Stimulated activated CD8-positive, alpha-beta memory T cell treated with anti-CD3 and anti-CD28 coated beads, Interleukin-4, amount 100 ng/mL, for 4 hours (primary cell): ENCODE measurements at regions not wholly inside any gene's neighbourhood (a gene's known extent, or its start where the extent isn't known, plus 50 kb on each side); places are given as distances from the start of the nearest gene placed in this dataset.

Source experiments
- DNase-seq, 2 donors: peaks; one replicate each; pipeline ENCODE4 v3.0.0-alpha.2; 2020; ENCODE audit warnings: low read depth in 2 of 2, low spot score in 1 of 2

DNA sequence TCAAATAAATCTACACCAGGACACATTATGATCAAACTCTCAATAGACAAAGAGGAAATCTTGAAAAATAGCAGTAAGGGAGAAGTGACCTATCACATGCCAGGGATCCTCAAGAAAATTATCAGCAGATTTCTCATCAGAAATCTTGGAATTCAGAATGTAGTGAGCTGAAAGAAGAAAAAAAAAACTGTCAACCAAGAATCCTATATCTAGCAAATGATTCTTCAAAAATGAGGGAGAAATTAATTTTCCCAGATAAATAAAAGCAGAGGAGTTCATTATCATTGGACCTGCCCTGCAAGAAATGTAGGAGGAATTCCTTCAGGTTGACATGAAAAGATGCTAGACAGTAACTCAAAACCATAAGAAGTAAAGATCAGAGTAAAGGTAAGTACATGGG is 363.6 kb downstream of the TFAP2A start:
- DNase-seq = no peak

DNA sequence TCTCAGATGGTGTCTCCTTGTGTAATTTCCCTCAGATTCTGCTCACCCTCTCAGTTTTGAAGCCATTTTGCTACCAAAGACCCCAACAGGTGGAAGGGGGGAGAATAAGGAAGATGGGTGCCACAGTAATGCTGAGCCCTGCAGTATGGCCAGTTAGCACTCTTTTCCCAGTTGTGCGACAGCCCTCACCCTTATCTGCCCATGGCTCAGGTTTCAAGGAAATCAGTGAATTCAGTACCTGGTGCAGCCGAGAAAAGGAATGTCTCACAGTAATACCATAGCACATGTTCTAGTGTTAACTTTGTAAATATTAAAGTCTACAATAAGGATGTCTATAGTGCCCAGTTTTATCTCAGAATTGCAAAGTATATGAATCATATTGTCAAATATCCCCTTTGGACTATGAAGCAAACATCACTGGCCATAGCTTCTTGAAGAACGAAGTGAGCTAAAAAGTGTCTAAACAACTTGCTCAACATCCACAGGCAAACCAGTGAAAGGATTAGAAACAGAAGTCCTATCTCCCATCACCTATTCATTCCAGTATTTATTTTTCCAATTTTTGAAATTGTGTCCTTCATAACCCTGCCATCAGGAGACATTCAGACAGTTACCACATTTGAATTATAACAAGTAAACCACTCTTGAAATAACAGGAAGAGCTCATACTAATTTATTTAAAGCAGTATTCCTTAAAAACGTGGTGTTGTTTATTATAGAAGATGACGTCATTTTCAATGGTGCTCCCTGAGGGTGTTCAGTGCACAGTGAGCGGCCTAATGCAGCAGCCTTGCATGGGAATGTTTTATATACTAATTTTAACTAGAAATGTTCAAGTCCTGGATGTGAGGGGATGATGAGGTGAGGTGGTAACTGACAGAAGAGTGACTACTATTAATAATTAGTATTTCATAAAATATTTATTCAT is 366.2 kb downstream of the TFAP2A start:
- DNase-seq = no peak

DNA sequence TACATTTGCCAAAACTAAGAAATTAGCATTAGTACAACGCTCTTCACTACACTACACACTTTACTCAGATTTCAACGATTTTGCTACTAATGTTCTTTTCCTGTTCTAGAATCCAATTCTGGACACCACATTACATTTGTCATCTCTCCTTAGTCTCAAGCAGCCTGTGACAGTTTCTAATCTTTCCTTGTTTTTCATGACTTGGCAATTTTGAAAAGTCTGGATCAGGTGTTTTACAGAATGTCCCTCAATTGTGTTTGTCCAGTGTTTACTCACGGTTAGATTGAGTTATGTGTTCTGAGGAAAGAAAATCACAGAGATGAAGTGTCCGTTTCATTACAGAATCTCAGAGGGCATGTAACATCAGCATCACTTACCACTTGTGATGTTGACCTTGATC is 372.6 kb downstream of the TFAP2A start:
- no peak for DNase-seq

DNA sequence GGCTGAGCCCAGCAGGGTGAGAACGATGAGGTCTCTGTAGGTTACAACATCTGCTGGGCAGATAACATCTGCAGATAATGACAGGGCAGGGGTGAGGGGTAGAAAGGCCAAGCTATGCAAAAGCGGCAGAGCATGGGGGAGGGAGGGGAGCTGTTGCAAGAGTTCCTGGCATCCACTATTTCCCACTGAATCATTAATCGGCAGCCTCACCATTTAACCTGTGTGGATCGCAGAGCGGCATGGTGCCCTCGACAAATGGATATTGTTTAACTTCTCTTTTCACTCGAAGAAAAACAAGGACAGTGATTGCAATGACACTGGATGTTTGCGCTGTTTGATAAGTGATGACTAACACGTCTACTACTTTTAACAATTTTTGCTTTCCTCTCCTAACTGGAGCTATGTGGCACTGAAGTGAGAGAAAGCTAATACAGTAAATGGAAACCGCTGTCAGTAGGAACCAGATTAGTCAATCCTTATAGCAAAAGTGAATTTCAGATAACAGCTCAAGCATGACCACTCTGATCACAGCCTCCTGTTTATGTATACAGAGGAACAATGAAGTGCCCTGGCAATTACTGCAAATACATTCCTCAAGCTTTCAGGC is 381.5 kb downstream of the TFAP2A start:
- DNase-seq = no peak

DNA sequence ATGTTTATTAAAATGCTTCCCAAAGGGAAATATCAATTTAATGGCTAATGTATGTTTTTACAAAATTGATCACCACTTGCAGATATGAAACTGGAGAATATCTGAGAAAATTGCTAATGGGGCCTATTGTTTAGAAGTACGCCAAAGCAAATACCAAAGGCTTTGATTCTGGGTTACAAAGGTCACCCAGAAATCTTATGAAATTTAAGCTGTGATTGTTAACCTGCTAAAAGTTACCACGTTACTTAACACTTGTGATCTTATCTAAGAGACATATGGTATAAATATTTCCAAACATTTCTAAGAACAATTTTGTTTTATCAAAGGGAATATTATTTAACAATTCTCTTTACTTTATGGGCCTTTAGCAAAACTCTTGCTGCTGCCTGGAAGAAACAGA is 383.3 kb downstream of the TFAP2A start:
- DNase-seq = no peak

DNA sequence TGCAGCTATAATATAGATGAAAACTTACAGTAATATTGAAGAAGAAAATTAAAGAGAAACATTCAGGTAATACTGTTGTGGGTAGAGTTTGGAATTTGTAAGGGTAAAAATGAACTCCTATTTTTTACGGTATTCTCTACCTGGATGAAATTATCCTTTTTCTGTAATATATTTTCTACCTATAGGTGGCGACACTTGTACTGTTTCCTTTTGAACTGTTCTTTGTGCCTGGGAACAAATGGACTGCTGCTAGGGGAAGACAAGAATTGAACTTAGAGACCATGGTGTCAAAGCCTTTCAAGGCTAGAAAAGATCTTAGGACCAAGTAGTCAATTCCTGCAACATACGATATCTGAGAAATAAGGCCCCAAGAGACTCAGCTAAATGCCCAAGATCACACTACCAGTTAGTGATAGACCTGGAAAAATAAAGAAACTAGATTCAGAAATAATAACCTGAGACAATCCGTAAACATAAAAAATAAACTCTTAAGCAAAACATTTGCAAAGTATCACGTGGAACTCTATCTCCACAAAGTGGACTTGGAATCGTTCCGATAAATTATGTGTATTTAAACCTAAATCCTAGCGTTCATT is 383.8 kb downstream of the TFAP2A start:
- no peak for DNase-seq

DNA sequence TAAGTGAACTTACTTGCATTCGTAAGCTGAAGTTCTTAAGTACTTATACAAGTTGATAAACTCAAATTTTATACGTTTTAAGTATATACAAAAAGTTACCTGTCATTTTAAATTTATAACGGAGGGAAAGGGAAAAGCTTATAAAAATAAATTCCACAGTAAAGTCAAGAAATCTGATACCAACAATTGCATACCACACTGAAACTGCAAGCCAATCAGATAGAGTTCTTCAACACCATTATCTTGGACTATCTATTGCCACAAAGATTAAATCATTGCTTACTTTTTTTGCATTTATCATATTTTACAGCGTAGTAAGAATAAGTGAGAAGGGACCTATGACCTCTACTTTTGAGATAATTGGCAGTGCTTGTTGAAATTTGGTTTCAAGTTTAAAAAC is 386.7 kb downstream of the TFAP2A start:
- DNase-seq = no peak

DNA sequence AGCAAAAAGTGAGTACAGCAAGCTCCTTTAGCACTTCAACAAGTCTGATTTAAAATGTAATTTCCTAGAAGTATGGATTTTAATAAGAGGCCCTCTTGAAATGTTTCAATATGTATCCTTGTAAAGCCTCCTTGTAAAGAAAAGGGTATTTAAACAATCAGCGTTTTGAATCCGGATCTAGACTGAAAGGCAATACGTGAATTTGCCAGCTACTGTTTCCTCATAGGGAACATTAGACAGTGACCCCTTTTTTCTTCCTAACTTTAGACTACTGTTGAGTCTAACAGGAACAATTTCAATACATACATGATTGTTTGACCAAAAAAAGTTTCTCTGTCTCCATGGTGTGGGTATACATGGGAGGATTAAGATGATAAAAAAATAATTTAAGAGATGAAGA is 395.0 kb downstream of the TFAP2A start:
- DNase-seq = no peak

DNA sequence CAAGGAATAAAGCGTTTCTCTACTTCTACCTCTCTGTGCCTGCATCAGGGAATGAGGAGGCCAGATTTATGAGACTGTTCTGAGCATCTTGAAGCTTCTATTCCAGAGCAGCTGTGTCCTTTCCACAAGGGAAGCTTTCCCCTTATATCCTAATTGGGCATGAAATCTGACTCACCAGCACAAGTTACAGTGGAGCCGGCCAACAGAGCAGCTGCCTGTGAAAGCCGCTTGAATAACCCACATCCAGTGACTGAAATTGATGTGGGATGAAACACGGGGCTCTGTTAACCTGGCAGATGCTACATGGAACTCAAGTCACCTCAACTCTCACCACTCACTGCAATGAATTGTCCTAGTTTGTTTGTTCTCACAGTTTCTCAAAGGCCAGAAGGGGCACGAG is 400.3 kb downstream of the TFAP2A start:
- no peak for DNase-seq

DNA sequence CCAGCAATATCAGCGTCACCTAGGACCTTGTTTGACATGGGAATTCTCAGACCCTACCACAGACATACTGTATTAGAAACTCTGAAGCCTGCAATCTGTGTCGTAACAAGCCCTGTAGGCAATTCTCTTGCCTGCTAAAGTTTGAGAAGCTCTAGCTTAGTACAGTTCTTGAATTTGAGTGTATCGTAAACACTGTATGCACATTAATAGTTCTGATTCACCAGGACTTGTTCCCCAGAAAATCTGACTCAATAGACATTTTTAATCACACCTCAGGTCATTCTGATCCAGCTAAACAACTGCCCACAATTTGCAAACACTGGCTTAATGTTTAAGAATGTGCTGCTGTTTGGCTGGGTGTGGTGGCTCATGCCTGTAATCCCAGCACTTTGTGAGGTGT is 414.3 kb downstream of the TFAP2A start:
- no peak for DNase-seq

DNA sequence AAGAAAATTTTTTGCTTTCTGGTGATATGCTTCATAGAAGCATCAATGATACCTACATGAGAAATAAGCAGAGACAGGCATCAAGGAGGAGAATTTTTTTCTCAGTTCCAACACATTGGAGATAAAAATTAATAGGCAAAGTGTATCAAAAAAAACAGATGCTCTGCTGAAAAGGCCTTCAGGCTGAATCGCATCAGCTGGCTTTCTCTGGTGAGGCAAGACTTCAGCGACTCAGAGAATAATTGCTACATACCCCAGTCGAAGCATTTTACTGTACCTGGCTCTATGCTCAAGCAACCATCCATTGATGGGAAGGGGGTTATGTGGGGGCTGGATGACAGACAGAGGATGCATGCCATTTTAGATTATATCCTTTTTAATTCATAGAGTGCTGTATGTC is 415.1 kb downstream of the TFAP2A start:
- DNase-seq = no peak

DNA sequence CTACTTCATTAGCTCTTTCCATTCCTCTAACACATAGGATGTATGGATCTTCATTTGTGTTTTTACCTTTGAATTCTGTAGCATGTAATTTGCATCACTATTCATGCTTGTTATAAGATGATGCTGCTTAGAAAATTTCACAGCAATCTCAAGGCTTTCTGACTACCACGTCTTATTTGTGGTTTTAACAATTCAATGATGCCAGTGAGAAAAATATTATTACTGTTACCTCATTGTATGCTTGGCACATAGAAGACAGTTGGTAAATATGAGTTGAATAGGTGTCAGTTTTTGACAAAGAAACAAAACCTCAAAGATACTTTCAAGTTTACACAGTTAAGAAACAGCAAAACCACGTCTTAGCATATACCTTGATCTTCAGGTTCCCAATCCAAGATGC is 428.6 kb downstream of the TFAP2A start:
- DNase-seq = no peak

DNA sequence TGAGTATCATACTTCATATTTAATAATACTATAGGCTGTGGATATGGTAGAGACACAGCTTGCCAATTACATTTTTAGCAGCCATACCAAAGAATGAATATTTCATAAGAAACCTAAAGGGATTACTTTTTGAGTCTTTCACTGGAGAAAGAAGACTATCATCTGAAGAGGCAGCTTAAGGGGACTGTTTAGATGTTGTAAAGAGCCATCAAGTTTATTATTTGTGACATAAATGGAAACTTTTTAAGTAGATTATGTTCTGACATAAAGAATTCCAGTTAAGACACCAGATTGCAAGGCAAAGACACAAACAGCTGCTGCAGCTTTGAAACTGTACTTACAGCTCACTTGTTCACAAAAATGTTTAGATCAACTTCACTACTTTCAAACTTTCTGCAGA is 429.4 kb downstream of the TFAP2A start:
- no peak for DNase-seq

DNA sequence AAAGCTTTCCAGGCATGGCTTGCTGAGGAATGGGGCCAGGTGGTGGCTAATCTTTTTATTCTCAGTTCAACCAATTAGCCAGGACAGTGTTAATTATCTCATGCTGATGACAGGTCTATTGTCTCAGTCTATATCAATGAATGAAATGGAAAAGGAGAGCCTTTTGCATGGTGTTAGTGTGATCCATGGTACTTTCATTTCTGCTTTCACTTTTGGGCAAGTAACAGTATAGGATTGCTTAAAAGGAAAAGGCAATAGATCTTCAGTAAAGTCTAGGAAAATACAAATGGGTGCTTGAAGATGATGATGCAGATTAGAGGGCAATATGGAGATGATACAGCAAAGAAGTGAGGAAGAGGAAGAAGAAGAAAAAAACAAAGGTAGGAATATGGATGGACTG is 430.3 kb downstream of the TFAP2A start:
- no peak for DNase-seq

DNA sequence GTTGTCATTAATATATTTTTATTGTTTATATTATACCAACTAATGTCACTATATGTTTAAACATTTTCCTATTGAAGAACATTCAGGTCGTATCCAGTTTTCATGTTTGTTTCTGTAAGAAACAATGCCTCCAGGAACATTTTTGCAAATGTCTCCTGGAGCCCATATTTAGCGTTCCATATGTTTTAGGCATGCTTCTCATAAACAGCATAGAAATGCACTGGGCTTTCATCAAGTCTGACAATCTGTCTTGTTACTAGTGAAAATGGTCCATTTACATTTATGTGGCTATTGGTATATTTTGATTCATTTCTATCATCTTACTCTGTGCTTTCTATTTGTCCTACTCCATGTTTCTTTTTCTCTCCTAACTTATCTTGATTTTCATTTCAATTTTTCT is 431.7 kb downstream of the TFAP2A start:
- DNase-seq = no peak

DNA sequence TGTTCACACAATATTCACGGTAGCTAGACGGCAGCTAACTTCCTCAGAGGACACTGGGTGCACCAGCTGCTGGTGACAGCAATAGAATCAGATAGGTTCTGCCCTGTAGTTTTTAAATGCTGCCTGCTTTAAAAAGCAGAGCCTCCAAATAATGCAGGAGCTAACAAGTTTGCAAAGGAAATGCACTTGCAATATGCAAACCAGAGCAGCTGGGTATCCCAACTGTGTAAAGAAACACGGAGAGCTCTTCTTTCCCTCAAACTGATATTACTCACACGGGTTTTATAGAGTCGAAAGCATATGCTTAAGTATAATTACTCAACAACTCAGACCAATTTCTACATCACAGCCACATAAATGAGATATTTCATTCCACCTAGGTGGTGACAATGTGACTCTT is 432.7 kb downstream of the TFAP2A start:
- no peak for DNase-seq

DNA sequence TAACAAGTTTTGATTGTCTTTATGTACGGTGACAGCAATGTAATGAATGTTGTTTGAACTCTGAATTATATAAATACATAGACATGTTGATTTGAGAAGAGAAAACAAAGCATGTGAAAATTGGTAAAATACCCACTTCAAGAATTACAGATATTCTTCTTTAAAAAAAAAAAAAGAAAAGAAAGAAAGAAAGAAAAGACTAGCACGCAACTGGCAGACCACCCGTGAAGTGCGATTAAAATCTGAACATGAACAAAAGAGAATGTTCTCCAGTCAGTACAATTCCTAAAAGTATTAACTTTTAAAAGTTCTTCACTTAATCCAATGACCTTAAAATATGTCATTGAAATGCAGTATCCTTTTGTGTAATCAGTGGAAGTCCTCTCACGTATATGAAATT is 434.9 kb downstream of the TFAP2A start:
- no peak for DNase-seq

DNA sequence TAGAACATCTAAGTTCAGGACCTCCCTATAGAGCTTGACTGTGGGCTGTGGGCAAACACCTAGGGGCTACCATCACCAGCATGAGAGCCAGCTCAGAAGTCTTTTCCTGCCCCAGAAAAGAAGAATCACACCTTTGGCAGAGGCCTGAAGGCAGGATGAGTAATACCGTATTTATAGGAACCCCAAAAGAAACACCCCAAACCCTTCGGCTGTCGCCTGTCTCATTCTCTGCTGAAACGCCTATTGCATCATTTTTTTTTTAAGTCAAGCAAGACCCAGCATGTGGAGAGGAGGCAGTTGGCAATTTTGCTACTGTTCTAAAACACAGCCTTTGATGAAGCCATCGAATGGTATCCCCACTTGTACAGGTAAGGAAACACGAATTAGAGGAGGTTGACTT is 436.4 kb downstream of the TFAP2A start:
- no peak for DNase-seq

DNA sequence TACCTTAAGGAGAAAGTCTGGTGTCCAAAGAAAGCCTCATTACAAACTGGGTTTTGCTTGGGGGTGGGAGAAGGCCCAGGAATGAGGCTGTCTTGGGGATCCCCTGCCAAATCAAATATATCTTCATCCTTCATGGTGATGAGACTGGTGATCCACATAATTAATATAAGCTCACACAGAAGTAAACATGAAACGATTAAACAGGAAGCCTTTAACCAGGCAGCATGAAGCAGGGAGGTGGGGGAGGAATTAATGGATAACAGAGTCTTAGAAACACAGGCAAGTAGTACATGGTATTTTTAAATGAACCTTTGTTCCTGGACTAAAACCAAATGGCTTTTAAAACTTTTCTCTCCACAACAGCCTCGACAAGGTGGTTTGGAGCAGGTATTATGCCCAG is 437.5 kb downstream of the TFAP2A start:
- no peak for DNase-seq

DNA sequence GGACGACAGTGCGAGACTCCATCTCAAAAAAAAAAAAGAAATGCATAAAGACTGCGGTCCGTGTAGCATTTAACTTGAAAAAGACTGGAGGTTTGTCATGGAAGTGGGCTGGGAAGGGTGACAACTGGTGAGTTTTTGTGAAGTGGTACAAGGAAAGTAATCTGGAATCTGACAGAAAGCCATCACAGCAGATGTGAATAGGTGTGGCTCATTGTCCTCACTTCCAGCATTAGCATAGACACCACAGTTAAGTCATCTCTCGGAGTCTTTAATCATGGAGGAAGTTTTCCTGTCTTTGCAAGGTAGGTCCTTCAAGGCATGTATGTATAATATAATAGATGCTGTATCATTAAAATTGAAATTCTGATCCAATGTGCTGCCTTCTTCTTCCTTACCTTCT is 453.2 kb downstream of the TFAP2A start:
- DNase-seq = no peak

DNA sequence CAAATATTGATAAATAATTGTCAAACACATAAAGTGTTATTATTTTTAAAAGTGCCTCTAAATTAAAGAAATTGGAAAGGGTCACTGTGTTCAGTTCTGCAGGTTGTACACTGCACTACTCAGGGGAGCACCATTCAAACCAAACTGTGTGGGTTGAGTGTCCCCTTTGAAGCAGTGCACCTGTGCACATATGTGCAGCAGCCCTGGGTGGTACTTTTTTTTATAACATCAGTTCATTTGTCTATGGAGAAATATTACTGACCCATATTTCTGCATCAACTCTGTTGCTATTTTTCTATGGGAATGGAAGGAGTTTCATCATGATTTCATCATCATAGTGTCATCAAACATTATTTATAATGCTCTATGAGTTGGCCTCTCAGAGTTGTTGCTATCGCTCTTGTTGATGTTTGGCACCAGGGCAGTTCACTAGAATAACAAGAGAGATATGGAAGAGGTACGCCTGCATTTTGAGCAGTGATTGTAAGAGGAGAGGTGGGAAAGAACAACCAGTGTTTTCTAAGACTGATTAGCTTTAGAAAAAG is 457.6 kb downstream of the TFAP2A start:
- no peak for DNase-seq

DNA sequence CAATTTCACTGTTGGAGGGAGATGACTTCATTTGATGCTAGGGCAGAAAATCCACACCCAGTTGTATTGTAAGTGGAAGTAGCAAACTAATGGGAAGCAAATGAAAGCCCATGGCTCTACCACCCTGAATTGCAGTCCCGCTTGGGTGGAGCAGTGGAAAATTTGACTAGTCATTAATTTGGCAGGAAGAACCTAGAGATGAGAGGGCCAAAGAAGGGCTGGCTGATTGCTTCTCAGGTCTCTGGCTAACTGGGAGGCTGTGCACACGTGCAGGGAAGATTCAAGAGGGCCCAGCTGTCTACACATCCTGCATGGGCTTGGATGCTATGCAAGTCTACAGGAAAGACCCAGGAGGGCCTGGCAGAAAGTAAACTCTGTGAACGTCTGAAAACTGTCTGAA is 466.2 kb downstream of the TFAP2A start:
- DNase-seq = no peak
